Karpas-422 (cell line): ENCODE measurements at regions not wholly inside any gene's neighbourhood (a gene's known extent, or its start where the extent isn't known, plus 50 kb on each side); places are given as distances from the start of the nearest gene placed in this dataset.

Experiments used
- DNase-seq: peaks from one replicate; pipeline ENCODE4 v3.0.0-alpha.2; 2015
- H2AFZ ChIP-seq: fragments of 200-600 bp; sonication (generic); 2 replicates; pipeline ENCODE4 v1.6.1; 2014; ENCODE audit warnings: antibody characterized with exemption, low read length, mixed read lengths
- H3K27ac ChIP-seq: fragments of 200-600 bp; sonication (generic); 2 replicates; pipeline ENCODE4 v1.5.1; 2014; ENCODE audit warnings: mild to moderate bottlenecking, low read length, moderate library complexity
- H3K27me3 ChIP-seq: fragments of 200-600 bp; sonication (generic); 2 replicates; pipeline ENCODE4 v1.6.1; 2014; ENCODE audit warnings: low read length, mixed read lengths
- H3K36me3 ChIP-seq: fragments of 200-600 bp; sonication (generic); 2 replicates; pipeline ENCODE4 v1.6.1; 2014; ENCODE audit warnings: low read length, mixed read lengths; ENCODE audit not compliant: insufficient read depth
- H3K4me1 ChIP-seq: fragments of 200-600 bp; sonication (generic); 2 replicates; pipeline ENCODE4 v1.6.1; 2014; ENCODE audit warnings: mild to moderate bottlenecking, low read length, mixed read lengths
- H3K4me2 ChIP-seq: fragments of 200-600 bp; sonication (generic); 2 replicates; pipeline ENCODE4 v1.6.1; 2014; ENCODE audit warnings: low read length, low read depth, mild to moderate bottlenecking; ENCODE audit not compliant: poor library complexity, severe bottlenecking
- H3K4me3 ChIP-seq: fragments of 200-600 bp; sonication (generic); 2 replicates; pipeline ENCODE4 v1.5.1; 2014; ENCODE audit warnings: mild to moderate bottlenecking, antibody characterized with exemption, low read length, mixed read lengths
- H3K79me2 ChIP-seq: fragments of 200-600 bp; sonication (generic); 2 replicates; pipeline ENCODE4 v1.6.1; 2014; ENCODE audit warnings: mild to moderate bottlenecking, low read length, mixed read lengths
- H3K9ac ChIP-seq: fragments of 200-600 bp; sonication (generic); 2 replicates; pipeline ENCODE4 v1.6.0; 2014; ENCODE audit warnings: low read length
- H3K9me2 ChIP-seq: fragments of 200-600 bp; sonication (generic), shearing (Covaris generic); replicated peaks from 2 replicates; pipeline ENCODE4 v1.6.0; 2014; ENCODE audit warnings: mild to moderate bottlenecking, low read length, moderate library complexity; ENCODE audit not compliant: insufficient read depth
- H3K9me3 ChIP-seq: fragments of 300-700, 200-600 bp; sonication (generic); 2 replicates; pipeline ENCODE4 v1.6.1; 2014; ENCODE audit warnings: low read length, mixed read lengths
- H4K20me1 ChIP-seq: fragments of 200-600 bp; sonication (generic); 2 replicates; pipeline ENCODE4 v1.6.1; 2014; ENCODE audit warnings: mild to moderate bottlenecking, antibody characterized with exemption, low read length, low read depth; ENCODE audit not compliant: insufficient read depth

DNA sequence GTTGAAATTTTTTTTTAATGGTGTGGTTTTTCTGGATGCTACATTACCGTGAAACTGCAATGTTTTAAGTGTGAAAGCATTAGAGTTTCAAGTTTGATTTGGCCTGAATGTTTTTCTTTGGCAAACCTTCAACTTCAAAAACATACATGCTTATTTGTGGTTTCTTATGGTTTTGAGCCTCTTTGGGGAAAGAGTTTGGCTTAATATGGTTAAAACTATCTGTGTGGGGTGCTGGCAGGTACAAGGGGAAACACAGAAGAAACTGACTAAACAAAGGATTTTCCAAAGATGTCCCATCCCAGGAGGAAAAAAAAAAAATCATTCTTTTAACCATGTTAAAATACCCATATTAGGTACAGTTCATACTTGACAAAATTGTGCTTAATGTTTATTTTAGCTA, 121.1 kb downstream of the HGF start:
- no peak overlapping the region for H2AFZ ChIP-seq
- DNase-seq = no peak
- no peaks in the 10 kb centered on the region for H4K20me1 ChIP-seq
- no peaks in the 10 kb centered on the region for H3K36me3 ChIP-seq
- peaks cover 35% of the 10 kb centered on the region for H3K9me3 ChIP-seq
- H3K9ac ChIP-seq = no peak overlapping the region
- H3K9me2 ChIP-seq = no peaks in the 10 kb centered on the region
- H3K4me1 ChIP-seq = no peaks in the 10 kb centered on the region
- no peak overlapping the region for H3K4me2 ChIP-seq
- no peaks in the 10 kb centered on the region for H3K79me2 ChIP-seq
- H3K27me3 ChIP-seq = no peaks in the 10 kb centered on the region
- no peak overlapping the region for H3K4me3 ChIP-seq
- H3K27ac ChIP-seq = no peak overlapping the region

GRCh38 chr7:81645435-81645834, 124.4 kb downstream of the HGF start:
- no peaks in the 10 kb centered on the region for H3K4me1 ChIP-seq
- H3K27ac ChIP-seq = no peak overlapping the region
- DNase-seq = no peak
- peaks cover 31% of the 10 kb centered on the region for H3K9me3 ChIP-seq
- H3K4me2 ChIP-seq = no peak overlapping the region
- no peak overlapping the region for H3K4me3 ChIP-seq
- no peak overlapping the region for H2AFZ ChIP-seq
- no peaks in the 10 kb centered on the region for H3K9me2 ChIP-seq
- H3K79me2 ChIP-seq = no peaks in the 10 kb centered on the region
- H3K9ac ChIP-seq = no peak overlapping the region
- H4K20me1 ChIP-seq = no peaks in the 10 kb centered on the region
- no peaks in the 10 kb centered on the region for H3K36me3 ChIP-seq
- no peaks in the 10 kb centered on the region for H3K27me3 ChIP-seq

DNA sequence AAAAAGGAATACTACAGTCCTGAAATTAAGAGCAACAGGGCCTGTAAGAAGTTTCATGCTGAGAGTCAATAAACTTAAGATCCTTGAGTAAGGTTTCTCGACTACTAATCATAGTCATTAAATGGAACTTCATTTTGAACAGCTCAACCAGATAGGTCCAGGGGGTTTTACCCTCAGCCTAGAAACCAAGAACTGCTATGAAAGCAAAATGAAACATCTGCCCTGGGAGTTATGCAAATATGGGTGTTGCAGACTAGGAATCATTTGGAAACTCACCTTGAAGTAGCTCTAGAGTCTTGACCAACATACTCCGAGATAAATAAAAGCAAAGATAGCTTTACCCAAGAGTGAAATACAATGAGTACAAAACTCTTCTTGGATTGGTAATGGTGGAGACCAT, 128.0 kb downstream of the HGF start:
- H3K9ac ChIP-seq = no peak overlapping the region
- H3K9me3 ChIP-seq = peaks cover 31% of the 10 kb centered on the region
- H3K36me3 ChIP-seq = no peaks in the 10 kb centered on the region
- no peak overlapping the region for H3K4me3 ChIP-seq
- H3K4me1 ChIP-seq = no peaks in the 10 kb centered on the region
- no peaks in the 10 kb centered on the region for H3K27me3 ChIP-seq
- no peak overlapping the region for H3K27ac ChIP-seq
- no peaks in the 10 kb centered on the region for H3K9me2 ChIP-seq
- no peak overlapping the region for H3K4me2 ChIP-seq
- H3K79me2 ChIP-seq = no peaks in the 10 kb centered on the region
- no peak for DNase-seq
- H2AFZ ChIP-seq = no peak overlapping the region
- no peaks in the 10 kb centered on the region for H4K20me1 ChIP-seq

- no peaks in the 10 kb centered on the region for H4K20me1 ChIP-seq
- H3K79me2 ChIP-seq = no peaks in the 10 kb centered on the region
- no peaks in the 10 kb centered on the region for H3K9me2 ChIP-seq
- H3K4me3 ChIP-seq = no peak overlapping the region
- no peak overlapping the region for H2AFZ ChIP-seq
- no peak for DNase-seq
- peaks cover 30% of the 10 kb centered on the region for H3K9me3 ChIP-seq
- H3K9ac ChIP-seq = no peak overlapping the region
- no peaks in the 10 kb centered on the region for H3K4me1 ChIP-seq
- H3K27ac ChIP-seq = no peak overlapping the region
- no peaks in the 10 kb centered on the region for H3K36me3 ChIP-seq
- no peaks in the 10 kb centered on the region for H3K27me3 ChIP-seq
- no peak overlapping the region for H3K4me2 ChIP-seq
Measured at GRCh38 chr7:81638198-81638597, 131.6 kb downstream of the HGF start.

- Histone ChIP-seq H3K79me2 (no peaks in the 10 kb centered on the region), H3K9me3 (peaks cover 30% of the 10 kb centered on the region), H3K4me3 (no peak overlapping the region), H3K4me1 (no peaks in the 10 kb centered on the region), H3K27me3 (no peaks in the 10 kb centered on the region), H3K36me3 (no peaks in the 10 kb centered on the region), H3K4me2 (no peak overlapping the region), H3K9ac (no peak overlapping the region), H4K20me1 (no peaks in the 10 kb centered on the region), H3K9me2 (no peaks in the 10 kb centered on the region), H2AFZ (no peak overlapping the region), H3K27ac (no peak overlapping the region)
- no peak for DNase-seq
Measured at GRCh38 chr7:81637534-81637933, 132.3 kb downstream of the HGF start.

- H3K4me3 ChIP-seq = no peak overlapping the region
- H3K79me2 ChIP-seq = no peaks in the 10 kb centered on the region
- H3K4me1 ChIP-seq = no peaks in the 10 kb centered on the region
- no peak overlapping the region for H3K27ac ChIP-seq
- no peaks in the 10 kb centered on the region for H3K27me3 ChIP-seq
- H3K9me2 ChIP-seq = no peaks in the 10 kb centered on the region
- H4K20me1 ChIP-seq = no peaks in the 10 kb centered on the region
- DNase-seq = no peak
- no peaks in the 10 kb centered on the region for H3K36me3 ChIP-seq
- H2AFZ ChIP-seq = no peak overlapping the region
- no peak overlapping the region for H3K4me2 ChIP-seq
- H3K9ac ChIP-seq = no peak overlapping the region
- peaks cover 24% of the 10 kb centered on the region for H3K9me3 ChIP-seq
Measured at GRCh38 chr7:81632418-81632817, 137.4 kb downstream of the HGF start.

- Histone ChIP-seq H3K4me1 (no peaks in the 10 kb centered on the region), H3K4me2 (no peak overlapping the region), H3K9me2 (no peaks in the 10 kb centered on the region), H3K9ac (no peak overlapping the region), H2AFZ (no peak overlapping the region), H3K27ac (no peak overlapping the region), H4K20me1 (no peaks in the 10 kb centered on the region), H3K27me3 (no peaks in the 10 kb centered on the region), H3K36me3 (no peaks in the 10 kb centered on the region), H3K9me3 (peaks cover 28% of the 10 kb centered on the region), H3K4me3 (no peak overlapping the region), H3K79me2 (no peaks in the 10 kb centered on the region)
- no peak for DNase-seq
Measured at GRCh38 chr7:81630600-81630999, 139.2 kb downstream of the HGF start.

DNA sequence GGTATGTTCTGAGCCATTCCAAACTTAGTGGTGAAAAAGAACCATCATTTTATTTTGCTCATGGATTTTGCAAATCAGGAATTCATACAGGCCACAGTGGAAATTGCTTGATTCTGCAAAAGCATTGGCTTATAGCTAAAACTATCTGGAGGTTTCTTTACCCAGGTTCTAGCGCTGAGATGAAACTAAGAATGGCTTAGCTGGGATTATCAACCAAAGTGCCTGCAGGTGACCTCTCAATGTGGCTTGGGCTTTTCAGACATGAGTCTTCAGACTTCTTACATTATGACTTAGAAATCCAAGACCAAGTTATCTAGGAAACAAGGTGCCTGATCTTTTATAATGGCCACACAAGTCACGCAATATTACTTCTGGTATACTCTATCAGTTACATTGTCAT, 140.1 kb downstream of the HGF start:
- no peak for DNase-seq
- Histone ChIP-seq H3K4me2 (no peak overlapping the region), H3K4me3 (no peak overlapping the region), H3K4me1 (no peaks in the 10 kb centered on the region), H3K9me2 (no peaks in the 10 kb centered on the region), H3K79me2 (no peaks in the 10 kb centered on the region), H2AFZ (no peak overlapping the region), H3K27ac (no peak overlapping the region), H3K27me3 (no peaks in the 10 kb centered on the region), H3K36me3 (no peaks in the 10 kb centered on the region), H3K9ac (no peak overlapping the region), H4K20me1 (no peaks in the 10 kb centered on the region), H3K9me3 (peaks cover 28% of the 10 kb centered on the region)

DNA sequence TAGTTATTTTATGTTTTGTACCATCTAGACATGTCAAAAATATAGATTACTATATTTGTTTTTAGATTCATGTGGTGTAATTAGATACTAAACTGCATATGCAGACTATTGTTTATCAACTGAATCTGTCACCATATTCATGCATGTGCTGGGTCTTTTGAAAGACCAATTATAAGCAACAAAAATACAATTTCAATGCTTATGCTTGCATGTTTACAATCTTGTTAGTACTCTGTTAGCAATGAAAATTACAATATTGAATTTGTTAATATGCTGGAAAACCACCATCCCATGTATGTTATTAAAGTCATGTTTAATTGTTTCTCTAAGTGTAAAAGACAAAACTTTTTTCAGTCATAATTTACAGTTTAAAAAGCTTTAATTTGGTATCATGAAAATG, 140.9 kb downstream of the HGF start:
- H3K4me3 ChIP-seq = no peak overlapping the region
- no peak overlapping the region for H3K27ac ChIP-seq
- no peak overlapping the region for H3K9ac ChIP-seq
- H4K20me1 ChIP-seq = no peaks in the 10 kb centered on the region
- H3K27me3 ChIP-seq = no peaks in the 10 kb centered on the region
- no peak overlapping the region for H3K4me2 ChIP-seq
- H3K79me2 ChIP-seq = no peaks in the 10 kb centered on the region
- H3K36me3 ChIP-seq = no peaks in the 10 kb centered on the region
- no peaks in the 10 kb centered on the region for H3K9me2 ChIP-seq
- no peak overlapping the region for H2AFZ ChIP-seq
- no peak for DNase-seq
- no peaks in the 10 kb centered on the region for H3K4me1 ChIP-seq
- H3K9me3 ChIP-seq = peaks cover 33% of the 10 kb centered on the region
